ENCODE measurements at regions not wholly inside any gene's neighbourhood (a gene's known extent, or its start where the extent isn't known, plus 50 kb on each side); places are given as distances from the start of the nearest gene placed in this dataset.

DNA sequence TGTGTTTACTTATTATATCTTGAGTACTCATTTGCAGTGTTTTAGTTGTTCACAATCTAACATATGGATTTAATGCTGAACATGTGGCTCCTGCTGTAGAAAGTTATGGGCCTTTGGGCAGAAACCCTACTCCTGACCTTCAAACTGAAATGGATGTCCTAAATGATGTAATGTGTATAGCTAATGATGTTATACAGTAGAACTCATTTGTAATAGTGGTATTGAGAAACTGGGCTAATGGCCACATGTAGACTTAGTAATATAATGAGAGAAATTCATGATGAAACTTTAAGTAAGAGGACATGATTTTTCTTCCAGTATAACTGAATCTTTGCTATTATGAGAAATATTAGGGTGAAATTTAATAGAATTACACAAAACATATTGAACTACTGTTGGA lies 121.3 kb upstream of the PTPRK start:
- no peak for TF ChIP-seq EZH2phosphoT487 (IDR thresholded peaks at IDR 0.05; ENCODE audit: borderline replicate concordance, low read length)
- TF ChIP-seq, protein P1, sequence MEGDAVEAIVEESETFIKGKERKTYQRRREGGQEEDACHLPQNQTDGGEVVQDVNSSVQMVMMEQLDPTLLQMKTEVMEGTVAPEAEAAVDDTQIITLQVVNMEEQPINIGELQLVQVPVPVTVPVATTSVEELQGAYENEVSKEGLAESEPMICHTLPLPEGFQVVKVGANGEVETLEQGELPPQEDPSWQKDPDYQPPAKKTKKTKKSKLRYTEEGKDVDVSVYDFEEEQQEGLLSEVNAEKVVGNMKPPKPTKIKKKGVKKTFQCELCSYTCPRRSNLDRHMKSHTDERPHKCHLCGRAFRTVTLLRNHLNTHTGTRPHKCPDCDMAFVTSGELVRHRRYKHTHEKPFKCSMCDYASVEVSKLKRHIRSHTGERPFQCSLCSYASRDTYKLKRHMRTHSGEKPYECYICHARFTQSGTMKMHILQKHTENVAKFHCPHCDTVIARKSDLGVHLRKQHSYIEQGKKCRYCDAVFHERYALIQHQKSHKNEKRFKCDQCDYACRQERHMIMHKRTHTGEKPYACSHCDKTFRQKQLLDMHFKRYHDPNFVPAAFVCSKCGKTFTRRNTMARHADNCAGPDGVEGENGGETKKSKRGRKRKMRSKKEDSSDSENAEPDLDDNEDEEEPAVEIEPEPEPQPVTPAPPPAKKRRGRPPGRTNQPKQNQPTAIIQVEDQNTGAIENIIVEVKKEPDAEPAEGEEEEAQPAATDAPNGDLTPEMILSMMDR (conservative IDR thresholded peaks at IDR 0.05; ENCODE audit: low read depth, low read length): no peak
